ENCODE measurements at regions not wholly inside any gene's neighbourhood (a gene's known extent, or its start where the extent isn't known, plus 50 kb on each side); places are given as distances from the start of the nearest gene placed in this dataset.

DNA sequence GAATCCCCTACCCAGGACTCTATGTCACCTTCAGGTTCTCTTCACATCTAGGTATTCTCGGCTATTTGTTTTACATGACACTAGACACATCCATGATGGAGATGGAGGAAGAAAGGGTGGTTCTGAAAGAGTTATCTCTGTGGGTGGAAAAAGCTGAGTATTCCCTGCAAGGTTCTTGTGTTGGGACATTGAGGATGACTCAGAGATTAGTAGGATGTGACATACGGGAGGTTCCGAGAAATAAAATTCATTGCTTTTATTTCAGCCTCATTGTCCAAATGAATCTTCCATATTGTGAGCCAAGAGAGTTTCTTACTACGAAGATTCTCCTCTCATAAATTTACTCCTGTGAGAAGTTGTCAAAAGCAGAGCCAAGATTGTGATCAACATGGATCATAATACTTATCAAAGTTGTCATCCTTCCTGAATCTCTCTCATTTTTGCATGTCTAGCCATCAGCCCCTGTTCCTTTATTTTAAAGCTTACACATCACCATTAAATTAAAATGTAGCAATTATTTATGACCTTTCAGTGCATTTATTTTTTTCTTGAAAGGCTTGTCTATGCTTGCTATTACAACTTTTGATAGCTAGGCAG is 370.0 kb downstream of the PSAT1 start:
- Histone ChIP-seq H3K4ac (replicated peaks; ENCODE audit: insufficient read length, low read depth, low read length) (no peak overlapping the region), H2BK15ac (ENCODE audit: low read length) (no peak overlapping the region), H3K79me1 (ENCODE audit: low read depth, low read length) (no peaks in the 10 kb centered on the region), H4K5ac (ENCODE audit: insufficient read length, low read depth, low read length) (no peak overlapping the region), H2BK20ac (ENCODE audit: low read length) (no peak overlapping the region), H3K4me3 (ENCODE audit: extremely low read depth in 1 of 4, insufficient read depth in 2 of 4, low read depth in 3 of 4, low read length in 4 of 4) (no peak overlapping the region), H4K8ac (ENCODE audit: extremely low read depth, insufficient read depth, low read length) (no peak overlapping the region), H2AFZ (ENCODE audit: low read length) (no peak overlapping the region), H3K4me1 (replicated peaks in 1 of 4; ENCODE audit: control insufficient read depth in 3 of 4, insufficient read depth in 4 of 4, low read length in 3 of 4) (peaks cover 0 to 4% (median 0%) of the 10 kb centered on the region in 4 experiments; a peak in 1 of 7 replicates), H4K91ac (replicated peaks; ENCODE audit: insufficient read length, low read length) (no peak overlapping the region), H4K20me1 (replicated peaks in 1 of 2; ENCODE audit: control insufficient read depth in 1 of 2, insufficient read depth in 2 of 2, low read length in 2 of 2) (no peaks in the 10 kb centered on the region), H3K4me2 (ENCODE audit: insufficient read depth in 1 of 2, low read depth in 2 of 2, low read length in 2 of 2) (no peak overlapping the region), H3K9me3 (ENCODE audit: insufficient read depth in 2 of 2, low read depth in 1 of 2, low read length in 1 of 2) (no peaks in the 10 kb centered on the region), H3K23me2 (ENCODE audit: low read depth, low read length) (no peaks in the 10 kb centered on the region), H2BK5ac (ENCODE audit: low read depth, low read length) (no peak overlapping the region), H3K27ac (ENCODE audit: low read depth, low read length) (no peak overlapping the region; the same call in 1 of the 2 replicates), H3K14ac (ENCODE audit: insufficient read length) (no peak overlapping the region), H3K36me3 (ENCODE audit: control insufficient read depth in 2 of 4, insufficient read depth in 4 of 4, low read length in 3 of 4) (no peaks in the 10 kb centered on the region), H3K27me3 (replicated peaks in 1 of 4; ENCODE audit: control insufficient read depth in 3 of 4, extremely low read depth in 1 of 4, insufficient read depth in 3 of 4, low read length in 3 of 4) (no peaks in the 10 kb centered on the region), H3K9ac (replicated peaks in 1 of 4; ENCODE audit: extremely low read depth in 1 of 4, low read depth in 3 of 4, low read length in 3 of 4) (no peak overlapping the region), H3K18ac (ENCODE audit: extremely low read depth, low read length) (no peak overlapping the region), H3K23ac (ENCODE audit: insufficient read length) (no peak overlapping the region), H3K56ac (replicated peaks; ENCODE audit: insufficient read length, low read depth, low read length) (no peak overlapping the region), H3K79me2 (ENCODE audit: control insufficient read depth in 1 of 2, insufficient read depth in 2 of 2, low read length in 2 of 2) (no peaks in the 10 kb centered on the region; a peak in 1 of 4 replicates), H2AK5ac (ENCODE audit: low read depth, low read length) (no peak overlapping the region), H2BK120ac (replicated peaks; ENCODE audit: low read depth, low read length) (no peak overlapping the region), H2BK12ac (ENCODE audit: low read depth, low read length) (no peak overlapping the region)
- ChIA-PET CTCF (ENCODE audit: partially characterized antibody) (interaction anchor here (0.7 to 1.2 kb wide), 2 partner anchors 9 to 37 kb away, joined by 3 read pairs; no protein-coding TSS in a partner anchor), POLR2A (ENCODE audit: partially characterized antibody) (no interaction called here)
- TF ChIP-seq RBBP5 (IDR thresholded peaks at IDR 0.05; ENCODE audit: borderline replicate concordance, low read depth, low read length): no peak
- TF ChIP-seq TEAD4 (IDR thresholded peaks at IDR 0.05; ENCODE audit: low read depth, low read length): no peak
- WGBS, 2 experiments (ENCODE audit: extremely low coverage in 1 of 2, insufficient coverage in 1 of 2, insufficient read length in 1 of 2, insufficient replicate concordance in 2 of 2, low coverage in 1 of 2, low lambda C conversion rate in 2 of 2, missing lambda C conversion rate in 1 of 2): 94% methylated on average over 4 of the region's 4 CpGs; no CpG with 5 or more reads in 1 of the 2 experiments
- FAIRE-seq: no peak
- no peak for DNase-seq (ENCODE audit: low read depth in 1 of 2, low spot score in 2 of 2)
